ENCODE measurements at regions not wholly inside any gene's neighbourhood (a gene's known extent, or its start where the extent isn't known, plus 50 kb on each side); places are given as distances from the start of the nearest gene placed in this dataset.

GRCh38 chr14:65198346-65198745 is 96.0 kb upstream of the MAX start:
- TF ChIP-seq TAF1 (IDR thresholded peaks at IDR 0.05; ENCODE audit: borderline replicate concordance, low read depth, low read length) = no peak
- no peak for TF ChIP-seq POLR2AphosphoS5 (IDR thresholded peaks at IDR 0.05; ENCODE audit: low read depth, low read length)
- no peak for TF ChIP-seq POLR2A (IDR thresholded peaks at IDR 0.05; ENCODE audit: low read depth, low read length)
